K562 (cell line): ENCODE measurements at regions not wholly inside any gene's neighbourhood (a gene's known extent, or its start where the extent isn't known, plus 50 kb on each side); places are given as distances from the start of the nearest gene placed in this dataset.
"Not testable (repeated sequence)": the region's sequence is repeated elsewhere in the genome, so short reads cannot be mapped to it uniquely, and the experiment has no call there.

ENCODE experiments used
- ATAC-seq: fragments of 200-7000 bp; cut with Tn5 transposase; 3 replicates; pipeline ENCODE4 v1.9.1; 2020; ENCODE audit warnings: moderate library complexity
- BruUV-seq: library from RNA; stranded (reverse); fragments of 400-500 nt; replicated peaks from 2 replicates; lab custom pipeline; 2021; lab: Mats Ljungman, UMichigan
- CTCF ChIA-PET: fragments of 300-600 bp; formaldehyde crosslinking; extraction: SDS; loops from one replicate; lab custom pipeline; 2021; ENCODE audit warnings: low intra/inter-chr PET ratio; lab: Yijun Ruan, JAX
- POLR2A ChIA-PET: fragments of 300-600, 350-650 bp; sonication (Branson Sonifier 250); formaldehyde crosslinking; extraction: SDS; loops from one replicate; lab custom pipeline; 2021; ENCODE audit warnings: antibody characterized with exemption, inconsistent platforms; lab: Yijun Ruan, JAX
- DNase-seq, 4 experiments: peaks; one replicate each; pipeline versions ENCODE4 v3.0.0 to v3.0.0-alpha.2; 2011 to 2018; ENCODE audit warnings: low spot score in 3 of 4, mixed read lengths in 3 of 4; ENCODE audit errors: extremely low read depth in 1 of 4
- FAIRE-seq: peaks from 2 replicates; lab custom pipeline; 2011; peaks lifted over from hg19 to GRCh38; lab: Jason Lieb, UNC
- H2AFZ ChIP-seq: 2 replicates; pipeline ENCODE4 v1.6.0; 2011; ENCODE audit warnings: low read depth, low read length, control low read depth, inconsistent platforms
- H3K27ac ChIP-seq: fragments of 200-600 bp; 3 replicates; pipeline ENCODE4 v1.8.0; 2011; ENCODE audit warnings: low read depth, mild to moderate bottlenecking, control low read depth, inconsistent platforms, low read length, moderate library complexity, mixed read lengths; ENCODE audit errors: extremely low read depth
- H3K27me3 ChIP-seq, 2 experiments: fragments of 300-600 bp in 1 of 2; 2 replicates in 1 of 2; 3 replicates in 1 of 2; pipeline versions ENCODE4 v1.6.0 to v1.8.0; 2011; ENCODE audit warnings: inconsistent platforms in 2 of 2, low read length in 2 of 2, mild to moderate bottlenecking in 1 of 2, mixed read lengths in 1 of 2, moderate library complexity in 1 of 2; ENCODE audit not compliant: control insufficient read depth in 2 of 2, insufficient read depth in 2 of 2
- H3K36me3 ChIP-seq: fragments of 300-600 bp; 3 replicates; pipeline ENCODE4 v1.8.0; 2011; ENCODE audit warnings: mild to moderate bottlenecking, low read length, inconsistent platforms; ENCODE audit not compliant: control insufficient read depth, insufficient read depth
- H3K4me1 ChIP-seq, 2 experiments: fragments of 200-600 bp in 1 of 2; replicated peaks in 1 of 2; 2 replicates in 1 of 2; 3 replicates in 1 of 2; pipeline versions ENCODE4 v1.5.1 to v1.8.0; 2011; ENCODE audit warnings: inconsistent platforms in 2 of 2, low read length in 2 of 2, mild to moderate bottlenecking in 1 of 2, mixed read lengths in 1 of 2, moderate library complexity in 1 of 2; ENCODE audit not compliant: control insufficient read depth in 2 of 2, insufficient read depth in 2 of 2
- H3K4me2 ChIP-seq: 2 replicates; pipeline ENCODE4 v1.6.1; 2011; ENCODE audit warnings: low read length, control low read depth, inconsistent platforms, mixed read lengths; ENCODE audit not compliant: insufficient read depth
- H3K4me3 ChIP-seq: fragments of 200-600 bp; sonication (generic), shearing (Covaris generic); 2 replicates; pipeline ENCODE4 v1.5.1; 2016; ENCODE audit warnings: control low read depth, inconsistent platforms
- H3K79me2 ChIP-seq: fragments of 200-600 bp; 3 replicates; pipeline ENCODE4 v1.8.0; 2011; ENCODE audit warnings: low read length, inconsistent platforms; ENCODE audit not compliant: control insufficient read depth, insufficient read depth
- H3K9ac ChIP-seq, 2 experiments: 2 replicates each; pipeline versions ENCODE4 v1.6.0 to v1.6.1; 2011; ENCODE audit warnings: low read depth in 2 of 2, low read length in 2 of 2, control low read depth in 1 of 2, inconsistent platforms in 1 of 2, mild to moderate bottlenecking in 1 of 2, mixed read lengths in 1 of 2; ENCODE audit not compliant: insufficient read depth in 1 of 2
- H3K9me1 ChIP-seq: one replicate; pipeline ENCODE4 v1.6.0; 2011; ENCODE audit warnings: inconsistent platforms, mild to moderate bottlenecking, low read length, moderate library complexity; ENCODE audit not compliant: control insufficient read depth, insufficient read depth
- H3K9me3 ChIP-seq: replicated peaks from 2 replicates; pipeline ENCODE4 v1.5.1; 2011; ENCODE audit warnings: low read depth, low read length, inconsistent platforms; ENCODE audit not compliant: control insufficient read depth, insufficient read depth
- H4K20me1 ChIP-seq: replicated peaks from 2 replicates; pipeline ENCODE4 v1.6.1; 2011; ENCODE audit warnings: low read length, inconsistent platforms, mixed read lengths; ENCODE audit not compliant: control insufficient read depth, insufficient read depth
- ASH1L ChIP-seq: fragments of 450-650 bp; IDR thresholded peaks from 2 replicates; pipeline ENCODE4 v1.6.1; 2018; ENCODE audit warnings: borderline replicate concordance, mild to moderate bottlenecking, low read depth; ENCODE audit not compliant: partially characterized antibody
- C11orf30 ChIP-seq: fragments of 450-650 bp; IDR thresholded peaks from 2 replicates; pipeline ENCODE4 v1.6.1; 2016; ENCODE audit warnings: low read depth, mild to moderate bottlenecking
- CBX3 ChIP-seq, 2 experiments: IDR thresholded peaks; 1 replicate in 1 of 2; 2 replicates in 1 of 2; pipeline ENCODE4 v1.6.1; 2012; ENCODE audit warnings: inconsistent platforms in 2 of 2, low read length in 2 of 2, borderline replicate concordance in 1 of 2, control low read depth in 1 of 2
- CC2D1A ChIP-seq: fragments of 450-650 bp; IDR thresholded peaks from 2 replicates; pipeline ENCODE4 v1.6.1; 2017; ENCODE audit warnings: mild to moderate bottlenecking
- CCNT2 ChIP-seq: IDR thresholded peaks from 2 replicates; pipeline ENCODE4 v1.6.1; 2011; ENCODE audit warnings: borderline replicate concordance, low read depth, mild to moderate bottlenecking, moderate library complexity, mixed read lengths, low read length; ENCODE audit not compliant: insufficient read length; ENCODE audit errors: extremely low read depth
- KDM5B ChIP-seq: fragments of 200-600 bp; sonication (generic); IDR thresholded peaks from 2 replicates; pipeline ENCODE4 v1.6.1; 2012; ENCODE audit warnings: low read depth, mild to moderate bottlenecking, moderate library complexity, low read length, control low read depth, inconsistent platforms; ENCODE audit not compliant: insufficient replicate concordance
- NFYB ChIP-seq: IDR thresholded peaks from 2 replicates; pipeline ENCODE4 v1.6.1; 2011; ENCODE audit warnings: mild to moderate bottlenecking, moderate library complexity; ENCODE audit not compliant: insufficient read length; ENCODE audit errors: extremely low read depth
- RBM25 ChIP-seq: fragments of 200-400 bp; formaldehyde crosslinking; IDR thresholded peaks from 2 replicates; pipeline ENCODE4 v1.6.1; 2018; ENCODE audit warnings: low read length, low read depth, moderate library complexity; ENCODE audit not compliant: severe bottlenecking
- STAT5B ChIP-seq: fragments of 250-450 bp; sonication (Bioruptor Pico); IDR thresholded peaks from 2 replicates; pipeline ENCODE4 v1.8.0; 2021; ENCODE audit warnings: mild to moderate bottlenecking, inconsistent platforms
- ZNF197 ChIP-seq: fragments of 200-800 bp; sonication (Bioruptor generic); IDR thresholded peaks from 2 replicates; pipeline ENCODE4 v1.6.1; 2016; ENCODE audit warnings: low read depth, missing genetic modification characterization, missing compliant biosample characterization
- ZNF316 ChIP-seq: fragments of 450-650 bp; IDR thresholded peaks from 2 replicates; pipeline ENCODE4 v1.6.1; 2016
- whole genome bisulfite sequencing: fragments of 100-300 bp; shearing (Covaris generic); methylation state at CpG from one replicate; pipeline ENCODE4 v1.1.6; 2016; ENCODE audit warnings: low coverage, mixed read lengths; ENCODE audit not compliant: insufficient coverage; ENCODE audit errors: missing lambda C conversion rate; 5-methylcytosine and 5-hydroxymethylcytosine counted together
- in situ Hi-C: fragments of 300-500 bp; cut with MboI; formaldehyde crosslinking; loops from 4 replicates; pipeline ENCODE4 v1.15.0; 2018; ENCODE audit warnings: inconsistent platforms, mixed read lengths
- intact Hi-C: fragments of 100-400 bp; cut with micrococcal nuclease; formaldehyde crosslinking; loops from 2 replicates; pipeline ENCODE4 v1.14.2; 2022
- TF ChIP-seq, protein P1 (sequence below): fragments of 450-650 bp; formaldehyde crosslinking; IDR thresholded peaks from 2 replicates; pipeline ENCODE4 v1.4.0; 2020; ENCODE audit warnings: mild to moderate bottlenecking, moderate library complexity
- TF ChIP-seq, protein P2 (sequence below): fragments of 450-650 bp; IDR thresholded peaks from 2 replicates; pipeline ENCODE4 v1.6.1; 2016; ENCODE audit warnings: mild to moderate bottlenecking

DNA sequence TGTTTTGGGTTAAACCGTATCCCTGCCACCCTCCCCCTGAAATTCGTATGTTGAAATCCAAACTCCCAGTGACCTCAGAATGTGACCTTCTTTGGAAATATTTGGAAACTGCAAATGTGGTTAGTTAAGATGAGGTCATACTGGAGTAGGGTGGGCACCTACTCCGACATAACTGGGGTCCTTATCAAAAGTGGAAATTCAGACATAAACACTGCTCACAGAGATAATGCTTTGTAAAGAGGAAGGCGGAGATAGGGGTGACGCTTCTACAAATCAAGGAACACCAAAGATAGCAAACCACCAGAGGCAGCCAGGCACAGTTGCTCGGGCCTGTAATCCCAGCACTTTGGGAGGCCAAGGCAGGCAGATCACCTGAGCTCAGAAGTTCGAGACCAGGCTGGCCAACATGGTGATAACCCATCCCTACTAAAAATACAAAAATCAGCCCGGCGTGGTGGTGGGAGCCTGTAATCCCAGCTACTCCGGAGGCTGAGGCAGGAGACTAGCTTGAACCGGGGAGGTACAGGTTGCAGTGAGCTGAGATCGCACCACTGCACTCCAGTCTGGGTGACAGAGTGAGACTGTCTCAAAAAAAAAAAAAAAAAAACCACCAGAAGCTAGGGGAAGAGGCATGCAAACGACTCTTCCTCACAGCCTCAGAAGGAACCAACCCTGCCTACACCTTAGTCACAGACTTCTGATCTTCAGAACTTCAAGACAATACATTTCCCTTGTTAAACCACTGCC, 51.1 kb upstream of the CHD2 start (continued):
- TF ChIP-seq, protein P1, sequence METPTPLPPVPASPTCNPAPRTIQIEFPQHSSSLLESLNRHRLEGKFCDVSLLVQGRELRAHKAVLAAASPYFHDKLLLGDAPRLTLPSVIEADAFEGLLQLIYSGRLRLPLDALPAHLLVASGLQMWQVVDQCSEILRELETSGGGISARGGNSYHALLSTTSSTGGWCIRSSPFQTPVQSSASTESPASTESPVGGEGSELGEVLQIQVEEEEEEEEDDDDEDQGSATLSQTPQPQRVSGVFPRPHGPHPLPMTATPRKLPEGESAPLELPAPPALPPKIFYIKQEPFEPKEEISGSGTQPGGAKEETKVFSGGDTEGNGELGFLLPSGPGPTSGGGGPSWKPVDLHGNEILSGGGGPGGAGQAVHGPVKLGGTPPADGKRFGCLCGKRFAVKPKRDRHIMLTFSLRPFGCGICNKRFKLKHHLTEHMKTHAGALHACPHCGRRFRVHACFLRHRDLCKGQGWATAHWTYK (CRISPR knock-in tag): no peak
- no peak for TF ChIP-seq STAT5B (CRISPR knock-in tag)
- TF ChIP-seq CCNT2: peak; percentile 57
- TF ChIP-seq ZNF197 (CRISPR knock-in tag): 0 out of 2 replicates have a peak, but pooled peaks have one; percentile 63
- TF ChIP-seq, all 486 proteins: peak for 111

DNA sequence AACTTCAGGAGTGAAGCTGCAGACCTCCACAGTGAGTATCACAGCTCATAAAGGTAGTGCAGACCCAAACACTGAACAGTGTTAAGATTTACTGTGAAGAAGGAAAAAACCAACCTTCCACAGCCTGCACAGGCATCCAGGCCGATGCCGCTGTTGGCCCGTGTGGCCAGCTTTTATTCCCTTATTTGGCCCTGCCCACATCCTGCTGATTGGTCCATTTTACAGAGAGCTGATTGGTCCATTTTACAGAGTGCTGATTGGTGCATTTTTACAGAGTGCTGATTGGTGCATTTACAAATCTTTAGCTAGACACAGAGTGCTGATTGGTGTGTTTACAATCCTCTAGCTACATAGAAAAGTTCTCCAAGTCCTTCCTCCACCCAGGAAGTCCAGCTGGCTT, 49.9 kb upstream of the CHD2 start:
- H3K27ac ChIP-seq, H3K27me3 ChIP-seq, intact Hi-C loops, in situ Hi-C loops, H3K79me2 ChIP-seq, DNase-seq, H3K36me3 ChIP-seq, H3K4me2 ChIP-seq, ATAC-seq, H4K20me1 ChIP-seq, H3K9me3 ChIP-seq, FAIRE-seq, H3K9me1 ChIP-seq, H3K4me3 ChIP-seq, CTCF ChIA-PET, BruUV-seq, H3K9ac ChIP-seq: not testable (repeated sequence)
- POLR2A ChIA-PET: interaction anchor here (0.6 to 1.2 kb wide), 3 partner anchors 10 to 41 kb away, joined by 3 to 6 read pairs (median 4); no protein-coding TSS in a partner anchor
- WGBS: 83% methylated on average over 3 of the region's 3 CpGs
- peak overlapping the region; percentile 26; the same call in 1 of the 2 replicates for H2AFZ ChIP-seq
- TF ChIP-seq NFYB: peak; percentile 87
- peak; percentile 39 for TF ChIP-seq KDM5B
- TF ChIP-seq RBM25: peak; percentile 25
- TF ChIP-seq ZNF316: peak; percentile 80
- TF ChIP-seq, protein P2, sequence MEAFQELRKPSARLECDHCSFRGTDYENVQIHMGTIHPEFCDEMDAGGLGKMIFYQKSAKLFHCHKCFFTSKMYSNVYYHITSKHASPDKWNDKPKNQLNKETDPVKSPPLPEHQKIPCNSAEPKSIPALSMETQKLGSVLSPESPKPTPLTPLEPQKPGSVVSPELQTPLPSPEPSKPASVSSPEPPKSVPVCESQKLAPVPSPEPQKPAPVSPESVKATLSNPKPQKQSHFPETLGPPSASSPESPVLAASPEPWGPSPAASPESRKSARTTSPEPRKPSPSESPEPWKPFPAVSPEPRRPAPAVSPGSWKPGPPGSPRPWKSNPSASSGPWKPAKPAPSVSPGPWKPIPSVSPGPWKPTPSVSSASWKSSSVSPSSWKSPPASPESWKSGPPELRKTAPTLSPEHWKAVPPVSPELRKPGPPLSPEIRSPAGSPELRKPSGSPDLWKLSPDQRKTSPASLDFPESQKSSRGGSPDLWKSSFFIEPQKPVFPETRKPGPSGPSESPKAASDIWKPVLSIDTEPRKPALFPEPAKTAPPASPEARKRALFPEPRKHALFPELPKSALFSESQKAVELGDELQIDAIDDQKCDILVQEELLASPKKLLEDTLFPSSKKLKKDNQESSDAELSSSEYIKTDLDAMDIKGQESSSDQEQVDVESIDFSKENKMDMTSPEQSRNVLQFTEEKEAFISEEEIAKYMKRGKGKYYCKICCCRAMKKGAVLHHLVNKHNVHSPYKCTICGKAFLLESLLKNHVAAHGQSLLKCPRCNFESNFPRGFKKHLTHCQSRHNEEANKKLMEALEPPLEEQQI: peak; percentile 60; the same call in 1 of the 2 replicates
- peak; percentile 65 for TF ChIP-seq ASH1L
- peak in 1 of 2 experiments; percentile 22; a peak in 1 of 3 replicates for TF ChIP-seq CBX3 (IDR thresholded peaks at IDR 0.05; ENCODE audit: borderline replicate concordance in 1 of 2, low read length in 2 of 2)
- TF ChIP-seq CC2D1A: peak; percentile 56; the same call in 1 of the 2 replicates
- peak; percentile 64 for TF ChIP-seq C11orf30
- peaks cover 8 to 18% of the 10 kb centered on the region in 2 experiments for H3K4me1 ChIP-seq
